NCI-H526 treated with DMSO at 0.1 percent for 48 hours (cell line): ENCODE measurements at regions not wholly inside any gene's neighbourhood (a gene's known extent, or its start where the extent isn't known, plus 50 kb on each side); places are given as distances from the start of the nearest gene placed in this dataset.

ENCODE experiments used
- DNase-seq: peaks from one replicate; lab custom pipeline; 2025; lab: John Stamatoyannopoulos, UW

DNA sequence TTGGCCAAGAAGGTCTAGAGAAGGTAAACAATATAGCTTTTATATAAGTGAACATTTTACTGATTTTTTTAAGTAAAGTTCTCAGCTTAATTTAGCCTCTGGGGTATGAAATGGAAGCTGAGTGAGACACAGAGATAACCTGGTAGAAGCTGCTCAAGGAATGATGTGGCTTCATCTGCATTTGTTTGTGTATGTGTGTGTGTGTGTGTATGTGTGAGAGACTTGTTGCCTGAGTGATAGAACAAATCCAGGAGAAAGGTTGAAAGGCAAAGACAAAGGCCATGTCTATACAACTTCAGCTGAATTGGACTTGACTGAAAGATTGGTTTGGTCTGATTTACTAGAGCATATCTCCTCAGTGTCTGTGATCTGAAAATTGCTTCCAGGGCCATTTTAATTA is 63.6 kb downstream of the PCDH7 start:
- no peak for DNase-seq

- no peak for DNase-seq
These were observed 69.1 kb downstream of the PCDH7 start for GRCh38 chr4:30789219-30789671.

DNA sequence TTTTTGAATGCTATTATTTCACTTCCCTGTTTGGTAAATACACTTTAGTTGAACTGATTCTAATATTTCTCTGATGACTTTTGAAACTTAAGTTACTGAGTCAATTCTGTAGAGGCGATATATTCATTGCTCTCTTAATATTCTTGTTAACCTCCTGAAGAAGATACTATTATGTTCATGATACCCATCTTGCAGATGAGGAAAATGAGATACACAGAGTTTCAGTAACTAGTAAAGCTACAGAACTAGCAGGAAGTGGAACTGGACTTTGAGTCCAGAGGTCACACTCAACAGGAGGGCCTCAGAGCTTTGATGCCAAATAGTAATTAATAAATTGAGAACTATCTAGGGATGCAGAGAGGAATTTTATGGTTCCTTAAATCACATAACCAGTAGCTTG is 70.0 kb downstream of the PCDH7 start:
- no peak for DNase-seq

- DNase-seq = no peak
These were observed 70.8 kb downstream of the PCDH7 start for GRCh38 chr4:30790998-30791397.

DNA sequence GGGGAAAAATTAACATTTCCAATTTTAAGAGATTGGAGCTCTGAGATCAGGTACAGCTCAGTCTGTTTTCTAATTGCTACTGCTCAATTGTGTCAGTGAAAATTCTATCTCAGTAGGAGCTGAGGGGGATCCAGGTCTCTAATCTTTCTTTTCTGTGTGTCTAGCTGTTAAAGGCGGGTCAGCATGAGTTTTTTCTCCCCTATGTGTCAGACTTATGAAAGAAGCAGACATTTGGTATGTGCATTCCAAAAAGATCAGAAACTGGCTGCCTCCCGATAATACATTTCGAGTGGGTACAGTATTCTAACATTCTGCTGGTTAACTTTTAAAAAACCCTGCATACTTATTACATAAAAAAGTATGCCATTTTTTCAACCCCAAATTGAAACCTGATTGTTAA is 72.4 kb downstream of the PCDH7 start:
- no peak for DNase-seq

DNA sequence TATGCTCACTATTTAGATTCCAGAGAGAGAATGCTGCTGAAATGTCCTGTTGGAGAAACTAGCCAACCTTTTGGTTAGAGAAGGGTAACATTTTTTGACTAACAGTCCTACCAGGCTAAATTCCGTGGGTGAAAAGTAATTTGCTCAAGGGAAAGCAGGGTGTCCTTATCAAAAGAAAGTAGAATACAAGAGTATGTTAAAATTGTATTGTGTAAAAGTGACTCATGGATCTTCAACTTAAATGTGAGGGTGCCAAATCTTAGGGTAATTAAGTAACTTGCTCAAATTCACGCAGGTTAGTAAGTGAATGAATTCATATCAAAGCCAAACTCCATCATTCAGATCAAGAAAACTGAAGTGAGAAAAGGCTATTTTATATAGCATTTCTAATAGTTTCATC is 81.7 kb downstream of the PCDH7 start:
- DNase-seq = no peak

DNA sequence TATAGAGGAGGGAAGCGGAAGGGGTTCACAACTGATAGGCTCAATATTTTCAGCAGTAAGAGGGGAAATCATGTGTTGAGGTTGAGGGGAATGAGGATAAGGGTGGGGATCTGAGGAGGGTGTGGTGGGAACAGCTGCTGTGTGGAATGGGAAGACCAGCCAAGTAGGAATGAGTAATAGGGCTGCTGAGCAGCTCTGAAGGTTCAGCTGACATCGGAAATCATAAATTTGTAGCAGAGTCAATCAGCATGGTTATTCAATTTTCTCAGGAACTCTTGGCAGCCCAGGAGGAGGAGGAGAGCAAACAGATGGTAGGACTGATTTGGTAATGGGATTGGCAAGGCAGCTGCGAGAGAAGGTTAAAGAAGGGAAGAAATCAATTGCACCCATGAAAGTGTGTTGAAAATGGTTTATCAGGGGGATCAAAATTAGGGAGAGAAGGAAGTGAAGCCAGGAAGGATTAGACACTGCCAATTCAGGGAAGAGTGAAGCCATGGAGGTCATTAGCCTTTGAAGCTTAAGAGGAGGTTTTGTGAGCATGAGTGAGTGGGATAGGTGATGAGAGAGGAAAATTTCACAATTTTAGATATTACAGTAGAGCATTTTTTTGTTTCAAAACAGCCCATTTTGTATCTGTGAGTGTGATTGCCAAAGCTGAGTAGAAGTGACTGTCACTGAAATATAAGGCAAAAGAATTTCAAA is 82.6 kb downstream of the PCDH7 start:
- no peak for DNase-seq

- DNase-seq = no peak
These were observed 88.1 kb downstream of the PCDH7 start for GRCh38 chr4:30808276-30808675.

GRCh38 chr4:30811296-30811695 is 91.1 kb downstream of the PCDH7 start:
- DNase-seq = no peak

DNA sequence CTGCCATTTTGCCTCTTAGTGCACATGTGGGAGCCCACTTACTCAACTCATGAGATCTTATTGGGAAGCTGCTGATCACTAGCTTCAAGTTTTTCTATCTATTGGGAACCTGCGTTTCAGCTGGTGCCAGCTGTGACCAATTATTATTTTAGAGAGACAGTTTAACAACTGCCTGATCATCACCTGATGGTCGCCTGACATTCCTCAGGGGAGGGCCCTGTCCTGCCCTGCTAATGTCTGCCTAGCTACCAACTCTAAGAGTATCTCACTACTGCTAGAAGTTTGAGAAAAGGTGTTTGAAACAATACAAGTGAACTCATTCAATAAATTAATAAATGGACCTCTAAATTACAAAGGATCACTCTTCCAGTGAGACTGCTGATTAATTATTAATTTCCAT is 95.5 kb downstream of the PCDH7 start:
- no peak for DNase-seq

DNA sequence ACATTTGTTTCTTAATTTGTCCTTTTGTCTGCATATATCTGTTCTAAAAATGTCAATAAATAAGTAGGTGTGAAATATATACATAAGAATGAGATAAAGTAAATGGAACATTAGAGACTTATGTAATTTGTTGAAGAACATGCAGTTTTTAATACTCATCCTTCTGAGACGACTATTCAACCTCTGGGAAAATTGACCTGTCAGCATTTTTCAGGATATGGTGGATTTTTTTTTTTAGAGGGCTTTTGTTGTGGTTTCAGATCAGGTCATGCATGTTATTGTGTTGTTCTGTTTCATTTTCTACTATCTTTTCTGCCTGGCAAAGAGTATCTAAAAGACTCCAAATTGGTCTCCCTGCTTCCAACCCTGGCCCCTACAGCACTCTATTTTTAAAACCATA is 97.3 kb downstream of the PCDH7 start:
- no peak for DNase-seq

GRCh38 chr4:30818541-30818940 is 98.4 kb downstream of the PCDH7 start:
- no peak for DNase-seq

GRCh38 chr4:30821275-30821674 is 101.1 kb downstream of the PCDH7 start:
- DNase-seq = no peak

- no peak for DNase-seq
These were observed 101.9 kb downstream of the PCDH7 start for GRCh38 chr4:30821859-30822612.

GRCh38 chr4:30822911-30823551 is 102.9 kb downstream of the PCDH7 start:
- DNase-seq = no peak

DNA sequence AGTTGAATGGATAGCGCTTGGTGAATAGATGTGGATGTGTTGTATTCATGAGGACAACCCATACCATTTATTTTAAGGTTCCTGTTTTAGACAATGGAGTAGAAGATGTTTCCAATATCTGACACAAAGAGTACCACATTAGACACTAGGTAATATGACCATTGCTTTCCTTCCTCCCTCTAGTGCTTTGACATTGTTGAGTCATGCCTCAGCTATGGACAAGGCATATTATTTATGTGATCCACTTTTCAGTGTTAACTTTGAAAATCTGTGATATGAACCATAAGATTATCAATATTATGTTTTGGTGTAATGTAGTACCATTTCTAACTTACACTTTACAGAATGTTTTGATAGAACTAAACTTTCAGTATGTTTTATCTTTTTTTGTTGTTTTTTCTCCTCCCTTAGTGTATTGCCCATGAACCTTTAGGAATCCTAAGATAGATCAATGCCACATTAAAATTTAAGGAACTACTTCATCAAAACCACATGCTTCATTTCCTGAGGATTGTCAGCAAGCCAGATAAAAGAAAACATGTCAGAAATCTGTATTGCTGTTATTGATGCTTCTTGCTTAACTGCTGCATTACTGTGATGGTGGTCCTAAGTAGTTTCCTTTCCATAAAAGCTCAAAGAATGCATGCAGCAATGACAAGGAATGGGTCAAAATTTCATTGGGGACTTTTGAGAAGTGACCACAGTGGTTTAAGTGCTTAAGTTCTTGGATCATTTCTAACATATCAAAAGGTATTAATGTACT is 105.0 kb downstream of the PCDH7 start:
- no peak for DNase-seq

GRCh38 chr4:30828264-30828926 is 108.2 kb downstream of the PCDH7 start:
- DNase-seq = no peak

GRCh38 chr4:30832639-30833038 is 112.5 kb downstream of the PCDH7 start:
- no peak for DNase-seq

DNA sequence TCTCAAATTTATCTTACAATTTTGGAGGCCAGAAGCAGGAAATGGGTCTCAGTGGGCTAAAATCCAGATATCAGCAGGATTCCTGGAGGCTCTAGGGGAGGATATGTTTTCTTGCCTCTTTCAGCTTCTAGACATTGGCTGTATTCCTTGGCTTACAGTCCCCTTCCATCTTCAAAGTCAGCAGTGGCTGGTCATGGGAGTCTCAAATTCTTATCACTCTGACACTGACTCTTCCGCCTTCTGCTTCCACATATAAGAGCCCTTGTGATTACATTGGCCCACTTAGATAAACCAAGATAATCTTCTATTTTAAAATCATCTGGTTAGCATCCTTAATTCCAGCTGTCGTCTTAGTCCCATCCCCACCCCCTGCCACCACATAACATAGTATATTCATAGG is 113.0 kb downstream of the PCDH7 start:
- DNase-seq = no peak

GRCh38 chr4:30835044-30835443 is 114.9 kb downstream of the PCDH7 start:
- no peak for DNase-seq

DNA sequence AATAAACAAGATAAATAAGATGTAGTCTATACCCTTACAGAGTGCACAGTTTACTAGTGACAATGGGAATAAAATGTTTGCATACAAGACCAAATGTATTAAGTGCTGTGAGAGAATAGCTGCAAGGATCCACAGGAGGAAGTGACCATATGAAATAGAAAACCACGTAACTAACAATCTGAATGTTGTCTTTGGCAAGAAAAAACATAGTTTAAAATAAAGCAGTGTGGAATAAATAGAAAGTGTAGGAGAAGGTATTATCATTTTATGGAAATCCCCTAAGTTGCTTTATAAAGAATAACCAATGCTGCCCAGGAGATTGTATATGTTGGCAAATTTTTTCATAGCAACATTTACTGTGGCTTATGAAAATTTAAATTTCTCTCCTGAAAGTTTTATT is 116.1 kb downstream of the PCDH7 start:
- DNase-seq = no peak

DNA sequence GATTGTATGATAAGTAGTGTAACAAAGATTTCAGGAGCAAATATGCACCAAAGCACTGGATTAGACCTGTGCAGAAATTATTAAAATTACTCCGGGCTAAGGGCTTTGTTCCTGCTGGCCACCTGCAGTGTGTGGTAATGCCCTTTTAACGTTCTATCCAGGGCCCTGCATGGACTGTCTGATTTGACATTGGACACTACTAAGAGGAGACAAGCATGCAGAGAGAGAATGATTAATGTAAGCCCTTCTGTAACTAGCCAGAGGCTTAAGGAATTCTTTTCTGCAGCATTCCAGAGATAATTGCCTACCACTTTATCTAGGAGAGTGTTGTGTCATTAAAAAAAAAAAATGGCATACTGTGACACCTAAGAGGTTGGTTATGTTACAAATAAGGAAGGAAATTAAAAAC is 117.0 kb downstream of the PCDH7 start:
- DNase-seq = no peak
